Left kidney (tissue), 1 donor: ENCODE measurements at regions not wholly inside any gene's neighbourhood (a gene's known extent, or its start where the extent isn't known, plus 50 kb on each side); places are given as distances from the start of the nearest gene placed in this dataset.
"Not testable (repeated sequence)": the region's sequence is repeated elsewhere in the genome, so short reads cannot be mapped to it uniquely, and the experiment has no call there.

Source experiments
- DNase-seq: peaks from one replicate; pipeline ENCODE4 v3.0.0-alpha.2; 2013

GRCh38 chr22:16660570-16660969 lies 68.0 kb upstream of the CCT8L2 start:
- not testable (repeated sequence) for DNase-seq

- DNase-seq = not testable (repeated sequence)
These were observed 66.7 kb upstream of the CCT8L2 start for GRCh38 chr22:16659273-16659834.

- no peak for DNase-seq
These were observed 65.5 kb upstream of the CCT8L2 start for GRCh38 chr22:16658068-16658467.

- DNase-seq = no peak
These were observed 62.3 kb upstream of the CCT8L2 start for GRCh38 chr22:16654882-16655281.

GRCh38 chr22:16654336-16654735 lies 61.7 kb upstream of the CCT8L2 start:
- not testable (repeated sequence) for DNase-seq

- not testable (repeated sequence) for DNase-seq
These were observed 60.6 kb upstream of the CCT8L2 start for GRCh38 chr22:16653222-16653621.

- DNase-seq = no peak
These were observed 58.6 kb upstream of the CCT8L2 start for GRCh38 chr22:16651217-16651616.
